Endothelial cell of umbilical vein (primary cell): ENCODE measurements at regions not wholly inside any gene's neighbourhood (a gene's known extent, or its start where the extent isn't known, plus 50 kb on each side); places are given as distances from the start of the nearest gene placed in this dataset.
A peak's percentile ranks its signal among the peaks of the same experiment; 100 is the strongest.
"Not testable (repeated sequence)": the region's sequence is repeated elsewhere in the genome, so short reads cannot be mapped to it uniquely, and the experiment has no call there.

Source experiments
- BruUV-seq: library from RNA; stranded (reverse); fragments of 400-500 nt; replicated peaks from 2 replicates; lab custom pipeline; 2021; lab: Mats Ljungman, UMichigan
- CTCF ChIA-PET: fragments of 300-600, 350-600 bp; sonication (Branson Sonifier 250); formaldehyde crosslinking; loops from one replicate; lab custom pipeline; 2021; ENCODE audit warnings: antibody characterized with exemption, inconsistent platforms; lab: Charles Lee
- POLR2A ChIA-PET: fragments of 300-600, 350-600 bp; sonication (Branson Sonifier 250); formaldehyde crosslinking; loops from one replicate; lab custom pipeline; 2021; ENCODE audit warnings: antibody characterized with exemption, inconsistent platforms; lab: Charles Lee
- DNase-seq: peaks from one replicate; pipeline ENCODE4 v3.0.0-alpha.2; 2011; ENCODE audit warnings: low read depth, low spot score
- FAIRE-seq: peaks from 2 replicates; lab custom pipeline; 2011; peaks lifted over from hg19 to GRCh38; lab: Jason Lieb, UNC
- H2AFZ ChIP-seq: 2 replicates; pipeline ENCODE4 v1.6.0; 2012; ENCODE audit warnings: low read depth, low read length, control low read depth, inconsistent platforms
- H3K27ac ChIP-seq: 2 replicates; pipeline ENCODE4 v1.5.1; 2011; ENCODE audit warnings: low read depth, mild to moderate bottlenecking, control low read depth, low read length, moderate library complexity; ENCODE audit not compliant: insufficient read depth
- H3K27me3 ChIP-seq, 2 experiments: 2 replicates each; pipeline versions ENCODE4 v1.6.0 to v1.6.1; 2011; ENCODE audit warnings: low read length in 2 of 2, mixed read lengths in 1 of 2; ENCODE audit not compliant: control insufficient read depth in 2 of 2, insufficient read depth in 2 of 2
- H3K36me3 ChIP-seq, 2 experiments: 2 replicates in 1 of 2; 3 replicates in 1 of 2; pipeline ENCODE4 v1.5.1; 2011; ENCODE audit warnings: low read length in 2 of 2, mild to moderate bottlenecking in 1 of 2, moderate library complexity in 1 of 2; ENCODE audit not compliant: control insufficient read depth in 2 of 2, insufficient read depth in 2 of 2; ENCODE audit errors: extremely low read depth in 1 of 2
- H3K4me1 ChIP-seq: 3 replicates; pipeline ENCODE4 v1.5.1; 2011; ENCODE audit warnings: mild to moderate bottlenecking, low read length; ENCODE audit not compliant: control insufficient read depth, insufficient read depth; ENCODE audit errors: extremely low read depth
- H3K4me2 ChIP-seq: 2 replicates; pipeline ENCODE4 v1.6.1; 2011; ENCODE audit warnings: low read length, control low read depth, mixed read lengths; ENCODE audit not compliant: insufficient read depth
- H3K4me3 ChIP-seq, 3 experiments: fragments of 200-600 bp in 1 of 3; sonication (generic), shearing (Covaris generic) in 1 of 3; replicated peaks in 1 of 3; 2 replicates each; pipeline ENCODE4 v1.5.1; 2011 to 2016; ENCODE audit warnings: control low read depth in 3 of 3, low read length in 3 of 3, mild to moderate bottlenecking in 2 of 3, inconsistent platforms in 1 of 3, low read depth in 1 of 3, moderate library complexity in 1 of 3; ENCODE audit not compliant: insufficient read depth in 1 of 3
- H3K79me2 ChIP-seq: 2 replicates; pipeline ENCODE4 v1.6.0; 2012; ENCODE audit warnings: low read length, inconsistent platforms; ENCODE audit not compliant: control insufficient read depth, insufficient read depth
- H3K9ac ChIP-seq: replicated peaks from 2 replicates; pipeline ENCODE3; 2011; ENCODE audit warnings: low read length, control low read depth; ENCODE audit not compliant: insufficient read depth; ENCODE audit errors: extremely low read depth
- H3K9me1 ChIP-seq: replicated peaks from 3 replicates; pipeline ENCODE4 v1.6.0; 2011; ENCODE audit warnings: mild to moderate bottlenecking, low read length; ENCODE audit not compliant: control insufficient read depth, insufficient read depth; ENCODE audit errors: extremely low read depth
- H3K9me3 ChIP-seq: replicated peaks from 2 replicates; pipeline ENCODE4 v1.5.1; 2012; ENCODE audit warnings: low read length, inconsistent platforms; ENCODE audit not compliant: control insufficient read depth, insufficient read depth
- H4K20me1 ChIP-seq: replicated peaks from 2 replicates; pipeline ENCODE3; 2011; ENCODE audit warnings: mild to moderate bottlenecking, low read length; ENCODE audit not compliant: control insufficient read depth, insufficient read depth; ENCODE audit errors: extremely low read depth
- dilution Hi-C: fragments of 300-500 bp; cut with MboI; formaldehyde crosslinking; loops from one replicate; pipeline ENCODE4 v1.15.0; 2019; ENCODE audit warnings: low sequenced_read_pairs; ENCODE audit not compliant: extremely low pct_ligation_motif_present
- intact Hi-C: fragments of 100-400 bp; cut with micrococcal nuclease; formaldehyde crosslinking; loops from one replicate; pipeline ENCODE4 v1.10.0; 2022

GRCh38 chrY:6388658-6389057, 142.6 kb downstream of the TSPY2 start:
- CTCF ChIA-PET, H3K4me2 ChIP-seq, H3K4me1 ChIP-seq, H3K27me3 ChIP-seq, H3K9me1 ChIP-seq, H3K79me2 ChIP-seq, BruUV-seq, intact Hi-C loops, POLR2A ChIA-PET, H3K4me3 ChIP-seq, H3K9me3 ChIP-seq, H4K20me1 ChIP-seq, H3K9ac ChIP-seq, H3K36me3 ChIP-seq, H2AFZ ChIP-seq, DNase-seq, H3K27ac ChIP-seq, dilution Hi-C loops: not testable (repeated sequence)
- FAIRE-seq = peak; percentile 53

- BruUV-seq, H3K36me3 ChIP-seq, H2AFZ ChIP-seq, H3K79me2 ChIP-seq, CTCF ChIA-PET, dilution Hi-C loops, H3K27me3 ChIP-seq, H3K9me1 ChIP-seq, H4K20me1 ChIP-seq, DNase-seq, H3K4me1 ChIP-seq, H3K27ac ChIP-seq, H3K9me3 ChIP-seq, H3K4me3 ChIP-seq, H3K9ac ChIP-seq, FAIRE-seq, POLR2A ChIA-PET, H3K4me2 ChIP-seq, intact Hi-C loops: not testable (repeated sequence)
Measured at GRCh38 chrY:6389561-6389960, 143.5 kb downstream of the TSPY2 start.

GRCh38 chrY:6392200-6392599, 146.2 kb downstream of the TSPY2 start:
- FAIRE-seq, H3K4me1 ChIP-seq, POLR2A ChIA-PET, H3K4me3 ChIP-seq, H3K9me1 ChIP-seq, H3K79me2 ChIP-seq, H4K20me1 ChIP-seq, H3K4me2 ChIP-seq, H3K27ac ChIP-seq, CTCF ChIA-PET, H3K27me3 ChIP-seq, H2AFZ ChIP-seq, BruUV-seq, H3K9me3 ChIP-seq, H3K9ac ChIP-seq, intact Hi-C loops, H3K36me3 ChIP-seq, dilution Hi-C loops, DNase-seq: not testable (repeated sequence)

- H3K4me1 ChIP-seq, H3K4me3 ChIP-seq, H2AFZ ChIP-seq, H3K9me1 ChIP-seq, POLR2A ChIA-PET, dilution Hi-C loops, H4K20me1 ChIP-seq, H3K9me3 ChIP-seq, H3K79me2 ChIP-seq, CTCF ChIA-PET, intact Hi-C loops, H3K4me2 ChIP-seq, BruUV-seq, H3K27ac ChIP-seq, H3K27me3 ChIP-seq, H3K36me3 ChIP-seq, DNase-seq, FAIRE-seq, H3K9ac ChIP-seq: not testable (repeated sequence)
Measured at GRCh38 chrY:6393242-6393641, 147.2 kb downstream of the TSPY2 start.
